Mesendoderm (in vitro differentiated cells): ENCODE measurements at regions not wholly inside any gene's neighbourhood (a gene's known extent, or its start where the extent isn't known, plus 50 kb on each side); places are given as distances from the start of the nearest gene placed in this dataset.

ENCODE experiments used
- DNase-seq: peaks from one replicate; pipeline ENCODE4 v3.0.0; 2013
- H2AK5ac ChIP-seq: 2 replicates; pipeline ENCODE4 v1.6.1; 2013; ENCODE audit warnings: low read length, inconsistent platforms
- H2BK120ac ChIP-seq: 2 replicates; pipeline ENCODE4 v1.6.1; 2013; ENCODE audit warnings: low read depth, mild to moderate bottlenecking, low read length, moderate library complexity, mixed read lengths
- H2BK15ac ChIP-seq: replicated peaks from 2 replicates; pipeline ENCODE4 v1.6.1; 2013; ENCODE audit warnings: low read depth, mild to moderate bottlenecking, moderate library complexity
- H2BK5ac ChIP-seq: 2 replicates; pipeline ENCODE4 v1.6.1; 2013; ENCODE audit warnings: low read length, inconsistent platforms
- H3K18ac ChIP-seq: 2 replicates; pipeline ENCODE4 v1.6.1; 2013; ENCODE audit warnings: mild to moderate bottlenecking, low read length, mixed read lengths
- H3K23ac ChIP-seq: one replicate; pipeline ENCODE4 v1.6.1; 2013; ENCODE audit warnings: low read length
- H3K27ac ChIP-seq: 2 replicates; pipeline ENCODE4 v1.5.1; 2013; ENCODE audit warnings: low read depth, mild to moderate bottlenecking, inconsistent platforms, low read length, moderate library complexity
- H3K27me3 ChIP-seq: 2 replicates; pipeline ENCODE4 v1.6.1; 2013; ENCODE audit warnings: low read length, control low read depth, mild to moderate bottlenecking, inconsistent platforms; ENCODE audit not compliant: insufficient read depth, poor library complexity
- H3K36me3 ChIP-seq: 2 replicates; pipeline ENCODE4 v1.6.1; 2013; ENCODE audit warnings: low read length, inconsistent platforms; ENCODE audit not compliant: control insufficient read depth, insufficient read depth
- H3K4ac ChIP-seq: one replicate; pipeline ENCODE4 v1.6.1; 2013; ENCODE audit warnings: low read depth, mild to moderate bottlenecking, low read length, moderate library complexity
- H3K4me1 ChIP-seq: 2 replicates; pipeline ENCODE4 v1.6.1; 2013; ENCODE audit warnings: low read depth, low read length, inconsistent platforms; ENCODE audit not compliant: control insufficient read depth
- H3K4me2 ChIP-seq: 2 replicates; pipeline ENCODE4 v1.6.1; 2013; ENCODE audit warnings: low read length
- H3K4me3 ChIP-seq: 2 replicates; pipeline ENCODE4 v1.5.1; 2013; ENCODE audit warnings: mild to moderate bottlenecking, low read length
- H3K56ac ChIP-seq: one replicate; pipeline ENCODE4 v1.6.1; 2013; ENCODE audit warnings: low read length
- H3K79me1 ChIP-seq: 2 replicates; pipeline ENCODE4 v1.6.1; 2013; ENCODE audit warnings: low read length, inconsistent platforms
- H3K79me2 ChIP-seq: 2 replicates; pipeline ENCODE4 v1.6.1; 2013; ENCODE audit warnings: mild to moderate bottlenecking, low read length; ENCODE audit not compliant: control insufficient read depth, insufficient read depth
- H3K9ac ChIP-seq: 2 replicates; pipeline ENCODE4 v1.6.1; 2013; ENCODE audit warnings: low read length, inconsistent platforms
- H4K5ac ChIP-seq: one replicate; pipeline ENCODE4 v1.6.1; 2013; ENCODE audit warnings: low read length
- H4K8ac ChIP-seq: one replicate; pipeline ENCODE4 v1.6.1; 2013; ENCODE audit warnings: low read depth, mild to moderate bottlenecking, control low read depth, low read length, moderate library complexity
- WGBS: extraction: QIAGEN DNeasy Blood & Tissue Kit; methylation state at CpG from one replicate; pipeline ENCODE4 v1.1.7; 2013; ENCODE audit warnings: low lambda C conversion rate, missing lambda C conversion rate; ENCODE audit not compliant: insufficient coverage; ENCODE audit errors: extremely low coverage; 5-methylcytosine and 5-hydroxymethylcytosine counted together

GRCh38 chr18:41700416-41700815 is 254.6 kb upstream of the PIK3C3 start:
- Histone ChIP-seq H3K9ac (no peak overlapping the region), H2BK5ac (no peak overlapping the region), H3K56ac (no peak overlapping the region), H3K27me3 (no peaks in the 10 kb centered on the region), H3K4ac (no peak overlapping the region), H3K18ac (no peak overlapping the region), H3K27ac (no peak overlapping the region), H3K79me1 (no peaks in the 10 kb centered on the region), H4K8ac (no peak overlapping the region), H2AK5ac (no peak overlapping the region), H3K23ac (no peak overlapping the region), H4K5ac (no peak overlapping the region), H3K4me1 (no peaks in the 10 kb centered on the region), H2BK15ac (no peak overlapping the region), H3K36me3 (no peaks in the 10 kb centered on the region), H2BK120ac (no peak overlapping the region), H3K4me2 (no peak overlapping the region), H3K4me3 (no peak overlapping the region), H3K79me2 (no peaks in the 10 kb centered on the region)
- WGBS, result no CpG with 5 or more reads among the region's 4 CpGs
- no peak for DNase-seq

GRCh38 chr18:41695441-41695840 is 259.6 kb upstream of the PIK3C3 start:
- Histone ChIP-seq H3K23ac (no peak overlapping the region), H3K79me2 (no peaks in the 10 kb centered on the region), H3K18ac (no peak overlapping the region), H3K4ac (no peak overlapping the region), H4K5ac (no peak overlapping the region), H3K56ac (no peak overlapping the region), H2AK5ac (no peak overlapping the region), H2BK5ac (no peak overlapping the region), H3K4me1 (no peaks in the 10 kb centered on the region), H3K4me2 (no peak overlapping the region), H3K9ac (no peak overlapping the region), H3K79me1 (no peaks in the 10 kb centered on the region), H3K27me3 (no peaks in the 10 kb centered on the region), H4K8ac (no peak overlapping the region), H2BK120ac (no peak overlapping the region), H3K4me3 (no peak overlapping the region), H2BK15ac (no peak overlapping the region), H3K27ac (no peak overlapping the region), H3K36me3 (no peaks in the 10 kb centered on the region)
- DNase-seq, result no peak

- H3K27me3 ChIP-seq, result no peaks in the 10 kb centered on the region
Measured at GRCh38 chr18:41693008-41693407, 262.0 kb upstream of the PIK3C3 start.

GRCh38 chr18:41690332-41691127 is 264.5 kb upstream of the PIK3C3 start:
- Histone ChIP-seq H2BK5ac (no peak overlapping the region), H3K36me3 (no peaks in the 10 kb centered on the region), H2AK5ac (no peak overlapping the region), H3K27me3 (no peaks in the 10 kb centered on the region), H3K4me3 (no peak overlapping the region), H4K5ac (no peak overlapping the region), H3K79me2 (no peaks in the 10 kb centered on the region), H2BK15ac (no peak overlapping the region), H3K56ac (no peak overlapping the region), H3K18ac (no peak overlapping the region), H3K4me2 (no peak overlapping the region), H2BK120ac (no peak overlapping the region), H3K4ac (no peak overlapping the region), H3K9ac (no peak overlapping the region), H3K4me1 (no peaks in the 10 kb centered on the region), H3K23ac (no peak overlapping the region), H3K27ac (no peak overlapping the region), H4K8ac (no peak overlapping the region), H3K79me1 (no peaks in the 10 kb centered on the region)
- DNase-seq, result no peak
- WGBS, result no CpG with 5 or more reads among the region's 4 CpGs

More at GRCh38 chr18:41693008-41693407, 262.0 kb upstream of the PIK3C3 start:
- Histone ChIP-seq H3K56ac (no peak overlapping the region), H3K4me1 (no peaks in the 10 kb centered on the region), H4K5ac (no peak overlapping the region), H2BK120ac (no peak overlapping the region), H4K8ac (no peak overlapping the region), H2BK15ac (no peak overlapping the region), H3K23ac (no peak overlapping the region), H3K18ac (no peak overlapping the region), H3K9ac (no peak overlapping the region), H3K79me2 (no peaks in the 10 kb centered on the region), H3K4ac (no peak overlapping the region), H3K4me3 (no peak overlapping the region), H3K36me3 (no peaks in the 10 kb centered on the region), H3K4me2 (no peak overlapping the region), H3K27ac (no peak overlapping the region), H3K79me1 (no peaks in the 10 kb centered on the region), H2BK5ac (no peak overlapping the region), H2AK5ac (no peak overlapping the region)
- DNase-seq, result no peak
- no CpG with 5 or more reads among the region's 1 CpG for WGBS

GRCh38 chr18:41687138-41687537 is 267.9 kb upstream of the PIK3C3 start:
- Histone ChIP-seq H3K27me3 (no peaks in the 10 kb centered on the region), H3K9ac (no peak overlapping the region), H2AK5ac (no peak overlapping the region), H3K23ac (no peak overlapping the region), H3K18ac (no peak overlapping the region), H3K56ac (no peak overlapping the region), H2BK5ac (no peak overlapping the region), H2BK15ac (no peak overlapping the region), H3K79me2 (no peaks in the 10 kb centered on the region), H4K5ac (no peak overlapping the region), H3K79me1 (no peaks in the 10 kb centered on the region), H3K4me1 (no peaks in the 10 kb centered on the region), H3K4me2 (no peak overlapping the region), H3K4me3 (no peak overlapping the region), H3K4ac (no peak overlapping the region), H2BK120ac (no peak overlapping the region), H4K8ac (no peak overlapping the region), H3K36me3 (no peaks in the 10 kb centered on the region), H3K27ac (no peak overlapping the region)
- no CpG with 5 or more reads among the region's 2 CpGs for WGBS
- DNase-seq, result no peak
